ENCODE measurements at regions not wholly inside any gene's neighbourhood (a gene's known extent, or its start where the extent isn't known, plus 50 kb on each side); places are given as distances from the start of the nearest gene placed in this dataset.

DNA sequence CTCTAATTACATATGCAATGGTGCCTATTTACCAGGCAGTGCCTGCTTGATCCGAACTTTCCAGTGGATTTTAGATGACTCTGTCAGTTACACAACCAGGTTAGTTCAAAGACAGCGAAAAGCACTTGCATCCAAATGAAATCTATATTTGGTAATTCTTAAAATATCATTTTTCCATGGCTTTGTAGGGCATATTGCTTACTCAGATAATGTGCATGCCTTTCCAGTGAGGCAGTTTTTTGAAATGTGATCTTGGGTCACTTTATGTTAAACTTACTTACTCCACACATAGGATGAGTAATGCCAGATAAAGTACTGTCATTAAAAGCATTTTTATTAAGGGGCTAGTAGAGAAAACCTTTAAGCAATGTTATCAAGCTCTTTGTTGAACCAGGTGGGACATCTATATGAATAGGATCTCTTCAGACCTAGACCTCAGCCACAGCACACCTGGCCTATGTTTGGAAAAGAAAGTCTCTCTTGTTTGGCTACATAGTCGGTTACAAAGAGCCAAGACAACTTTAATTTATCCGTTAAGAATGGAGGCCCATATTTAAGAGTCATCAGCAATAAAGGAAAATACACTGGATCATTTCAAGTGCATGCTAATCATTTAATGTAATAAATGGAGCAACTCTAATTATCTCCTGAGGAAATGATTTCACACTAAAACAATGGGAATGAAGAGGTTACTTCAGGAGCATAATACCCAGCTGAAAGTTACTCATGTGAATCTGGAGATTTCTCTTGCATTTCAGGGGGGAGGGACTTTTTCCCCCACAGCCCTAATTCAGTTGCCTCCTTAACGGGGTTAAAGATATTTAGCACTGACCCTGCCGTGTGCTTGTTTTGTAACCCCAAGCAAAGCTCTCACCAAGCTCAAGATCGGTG lies 56.3 kb upstream of the TMCO5A start:
- Histone ChIP-seq H3K4me1 (no peaks in the 10 kb centered on the region), H3K27ac (no peak overlapping the region), H3K36me3 (no peaks in the 10 kb centered on the region), H3K9me3 (no peaks in the 10 kb centered on the region), H3K27me3 (no peaks in the 10 kb centered on the region), H3K4me3 (no peak overlapping the region)
- no peak for DNase-seq
- TF ChIP-seq POLR2A (IDR thresholded peaks at IDR 0.05) (no peak), CTCF (IDR thresholded peaks at IDR 0.05) (no peak)

- Histone ChIP-seq H3K4me3 (no peak overlapping the region), H3K27me3 (no peaks in the 10 kb centered on the region), H3K9me3 (no peaks in the 10 kb centered on the region), H3K36me3 (no peaks in the 10 kb centered on the region), H3K4me1 (no peaks in the 10 kb centered on the region), H3K27ac (no peak overlapping the region)
- TF ChIP-seq CTCF (IDR thresholded peaks at IDR 0.05) (peak in 5 of 6 experiments; percentile 34 to 71 (median 65)), POLR2A (IDR thresholded peaks at IDR 0.05) (no peak)
- DNase-seq: no peak
Observed at GRCh38 chr15:37880009-37880834, 54.2 kb upstream of the TMCO5A start.

GRCh38 chr15:37880835-37881153 lies 53.6 kb upstream of the TMCO5A start:
- Histone ChIP-seq H3K4me1 (no peaks in the 10 kb centered on the region), H3K27me3 (no peaks in the 10 kb centered on the region), H3K27ac (no peak overlapping the region), H3K36me3 (no peaks in the 10 kb centered on the region), H3K9me3 (no peaks in the 10 kb centered on the region), H3K4me3 (no peak overlapping the region)
- DNase-seq: no peak
- TF ChIP-seq CTCF (IDR thresholded peaks at IDR 0.05) (no peak), POLR2A (IDR thresholded peaks at IDR 0.05) (no peak)

DNA sequence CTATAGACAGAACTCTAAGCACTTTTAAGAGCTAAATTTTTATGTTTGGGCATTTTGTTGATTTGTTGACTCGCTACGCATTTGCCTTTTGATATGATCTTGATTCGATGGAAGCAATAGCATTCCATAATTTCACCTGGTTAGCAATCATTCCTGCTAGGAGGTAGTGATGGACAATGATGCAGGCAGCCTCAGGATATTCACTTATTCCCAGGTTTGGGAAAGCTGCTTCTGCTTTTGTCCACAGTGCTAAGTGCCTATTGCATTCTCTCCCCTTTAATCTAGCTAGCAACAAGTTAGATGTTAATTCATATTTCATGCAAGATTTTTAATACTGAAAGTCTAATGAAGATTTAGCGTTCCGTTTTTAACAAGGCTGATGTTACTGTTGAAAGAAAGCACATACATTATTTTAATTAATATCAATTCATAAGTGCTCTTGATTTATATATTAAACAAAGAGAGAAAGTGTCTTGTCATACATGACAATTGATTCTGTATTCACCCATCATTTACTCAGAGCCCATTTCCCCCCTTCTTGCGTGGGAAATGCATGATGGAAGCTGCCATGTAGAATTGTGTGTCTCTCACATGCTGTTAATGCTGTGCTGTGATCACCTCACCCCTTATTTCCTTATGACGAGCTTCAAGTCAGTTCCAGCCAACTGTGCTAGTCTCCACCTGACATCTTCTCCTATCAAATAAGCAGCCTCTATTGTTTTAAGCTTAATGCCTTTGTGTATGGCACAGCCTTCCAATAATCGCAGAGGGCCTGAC lies 53.0 kb upstream of the TMCO5A start:
- no peaks in the 10 kb centered on the region for H3K9me3 ChIP-seq
- no peak overlapping the region for H3K27ac ChIP-seq
- TF ChIP-seq CTCF (IDR thresholded peaks at IDR 0.05) (no peak), POLR2A (IDR thresholded peaks at IDR 0.05) (no peak)
- no peaks in the 10 kb centered on the region for H3K36me3 ChIP-seq
- H3K27me3 ChIP-seq: no peaks in the 10 kb centered on the region
- H3K4me1 ChIP-seq: no peaks in the 10 kb centered on the region
- no peak overlapping the region for H3K4me3 ChIP-seq
- no peak for DNase-seq

- Histone ChIP-seq H3K4me3 (no peak overlapping the region), H3K27me3 (no peaks in the 10 kb centered on the region), H3K9me3 (no peaks in the 10 kb centered on the region), H3K36me3 (no peaks in the 10 kb centered on the region), H3K27ac (no peak overlapping the region), H3K4me1 (no peaks in the 10 kb centered on the region)
- TF ChIP-seq CTCF (IDR thresholded peaks at IDR 0.05): no peak
- TF ChIP-seq POLR2A (IDR thresholded peaks at IDR 0.05): no peak
- no peak for DNase-seq
Observed at GRCh38 chr15:37882640-37883039, 51.8 kb upstream of the TMCO5A start.
